ENCODE measurements at regions not wholly inside any gene's neighbourhood (a gene's known extent, or its start where the extent isn't known, plus 50 kb on each side); places are given as distances from the start of the nearest gene placed in this dataset.

DNA sequence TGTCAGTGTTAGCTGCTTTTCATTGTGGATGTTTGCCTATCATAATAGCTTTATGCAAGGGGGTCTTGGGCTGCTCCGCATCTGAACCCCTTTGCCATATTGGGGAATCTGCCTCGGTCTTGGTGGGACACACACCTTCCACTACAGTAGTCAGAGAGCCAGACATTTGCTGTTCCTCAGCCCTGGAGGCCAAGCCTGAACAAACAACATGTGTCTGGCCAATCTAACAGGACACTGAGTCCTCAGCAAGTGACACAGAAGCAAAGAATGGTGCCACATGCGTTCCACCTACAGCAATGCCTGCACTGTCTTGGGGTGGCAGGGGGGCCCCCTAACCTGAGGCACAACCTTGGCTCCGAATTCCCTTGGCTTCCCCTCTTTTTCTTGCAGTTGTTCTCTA, 243.9 kb downstream of the LY86 start:
- Histone ChIP-seq H3K9me3 (replicated peaks) (no peaks in the 10 kb centered on the region), H3K36me3 (no peaks in the 10 kb centered on the region), H3K4me1 (peaks cover 9% of the 10 kb centered on the region), H3K27ac (replicated peaks) (no peak overlapping the region), H3K27me3 (ENCODE audit: low read depth) (no peaks in the 10 kb centered on the region), H3K4me3 (no peak overlapping the region)
- no peak for DNase-seq
- TF ChIP-seq, protein P1, sequence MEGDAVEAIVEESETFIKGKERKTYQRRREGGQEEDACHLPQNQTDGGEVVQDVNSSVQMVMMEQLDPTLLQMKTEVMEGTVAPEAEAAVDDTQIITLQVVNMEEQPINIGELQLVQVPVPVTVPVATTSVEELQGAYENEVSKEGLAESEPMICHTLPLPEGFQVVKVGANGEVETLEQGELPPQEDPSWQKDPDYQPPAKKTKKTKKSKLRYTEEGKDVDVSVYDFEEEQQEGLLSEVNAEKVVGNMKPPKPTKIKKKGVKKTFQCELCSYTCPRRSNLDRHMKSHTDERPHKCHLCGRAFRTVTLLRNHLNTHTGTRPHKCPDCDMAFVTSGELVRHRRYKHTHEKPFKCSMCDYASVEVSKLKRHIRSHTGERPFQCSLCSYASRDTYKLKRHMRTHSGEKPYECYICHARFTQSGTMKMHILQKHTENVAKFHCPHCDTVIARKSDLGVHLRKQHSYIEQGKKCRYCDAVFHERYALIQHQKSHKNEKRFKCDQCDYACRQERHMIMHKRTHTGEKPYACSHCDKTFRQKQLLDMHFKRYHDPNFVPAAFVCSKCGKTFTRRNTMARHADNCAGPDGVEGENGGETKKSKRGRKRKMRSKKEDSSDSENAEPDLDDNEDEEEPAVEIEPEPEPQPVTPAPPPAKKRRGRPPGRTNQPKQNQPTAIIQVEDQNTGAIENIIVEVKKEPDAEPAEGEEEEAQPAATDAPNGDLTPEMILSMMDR (IDR thresholded peaks at IDR 0.05; ENCODE audit: borderline replicate concordance): no peak
- intact Hi-C loops (cut with micrococcal nuclease): no loop called here

DNA sequence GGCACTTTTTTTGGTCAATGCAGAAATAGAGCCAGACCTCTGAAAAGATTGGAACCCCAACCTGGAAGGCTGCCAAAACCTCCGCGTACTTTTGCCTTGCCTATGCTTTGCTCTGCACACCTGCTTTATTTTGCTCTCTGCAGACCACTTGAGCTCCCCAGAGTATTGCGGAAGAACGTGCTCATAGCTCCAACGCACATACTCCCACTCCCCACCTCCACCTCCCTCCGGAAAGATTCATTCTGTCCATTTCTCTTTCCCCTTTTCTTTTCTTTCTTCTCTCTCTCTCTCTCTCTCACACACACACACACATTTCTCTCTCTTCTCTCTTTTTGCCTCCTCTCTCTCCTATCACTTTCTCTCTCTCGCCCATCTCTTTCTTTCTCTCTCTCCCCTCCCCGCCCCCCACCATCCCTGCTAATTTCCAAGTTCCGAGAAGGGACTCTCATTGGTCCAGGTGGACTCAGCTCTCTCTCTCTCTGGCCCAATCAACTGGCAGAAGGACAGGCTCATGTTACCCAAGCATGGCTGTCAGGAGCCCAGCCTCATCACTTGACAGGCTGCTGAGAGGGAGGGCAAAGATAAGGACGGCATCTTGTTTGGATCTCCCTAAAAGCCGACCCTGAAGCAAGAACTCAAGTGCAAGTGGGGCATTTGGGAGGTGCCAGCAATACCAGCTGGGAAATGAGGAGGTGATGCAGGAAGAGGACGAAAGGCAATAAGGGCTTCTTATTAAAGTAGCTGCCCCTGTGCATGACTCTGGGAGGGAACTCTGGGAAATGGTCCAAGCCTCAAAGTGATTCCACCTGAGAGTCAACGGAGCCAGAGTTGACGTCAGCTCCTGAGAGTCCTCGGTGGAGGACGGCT, 246.1 kb downstream of the LY86 start:
- intact Hi-C loops (cut with micrococcal nuclease): no loop called here
- DNase-seq: no peak

DNA sequence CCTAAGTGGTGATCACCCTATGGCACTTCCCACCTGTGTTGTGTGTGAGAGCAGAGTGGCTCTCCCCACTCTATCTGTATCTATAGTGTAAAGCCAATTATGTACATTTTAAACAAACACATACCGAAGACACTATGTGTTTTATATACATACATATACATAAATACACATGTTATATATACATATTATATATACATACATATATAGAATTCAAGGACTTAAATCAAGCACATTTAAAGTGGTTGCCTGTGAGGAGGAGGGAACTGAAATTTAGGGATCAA, 246.6 kb downstream of the LY86 start:
- TF ChIP-seq, protein P1 (IDR thresholded peaks at IDR 0.05; ENCODE audit: borderline replicate concordance): no peak
- peaks cover 9% of the 10 kb centered on the region for H3K4me1 ChIP-seq
- no peaks in the 10 kb centered on the region for H3K9me3 ChIP-seq (replicated peaks)
- DNase-seq: no peak
- H3K27me3 ChIP-seq (ENCODE audit: low read depth): no peaks in the 10 kb centered on the region
- H3K4me3 ChIP-seq: no peak overlapping the region
- no peaks in the 10 kb centered on the region for H3K36me3 ChIP-seq
- peak overlapping the region; percentile 19 for H3K27ac ChIP-seq (replicated peaks)
- intact Hi-C loops (cut with micrococcal nuclease): no loop called here

More for the DNA sequence above, 246.1 kb downstream of the LY86 start:
- Histone ChIP-seq H3K36me3 (no peaks in the 10 kb centered on the region), H3K27ac (replicated peaks) (peak overlapping the region; percentile 19), H3K27me3 (ENCODE audit: low read depth) (no peaks in the 10 kb centered on the region), H3K4me3 (no peak overlapping the region), H3K9me3 (replicated peaks) (no peaks in the 10 kb centered on the region), H3K4me1 (peaks cover 9% of the 10 kb centered on the region)
- TF ChIP-seq, protein P1 (IDR thresholded peaks at IDR 0.05; ENCODE audit: borderline replicate concordance): no peak

DNA sequence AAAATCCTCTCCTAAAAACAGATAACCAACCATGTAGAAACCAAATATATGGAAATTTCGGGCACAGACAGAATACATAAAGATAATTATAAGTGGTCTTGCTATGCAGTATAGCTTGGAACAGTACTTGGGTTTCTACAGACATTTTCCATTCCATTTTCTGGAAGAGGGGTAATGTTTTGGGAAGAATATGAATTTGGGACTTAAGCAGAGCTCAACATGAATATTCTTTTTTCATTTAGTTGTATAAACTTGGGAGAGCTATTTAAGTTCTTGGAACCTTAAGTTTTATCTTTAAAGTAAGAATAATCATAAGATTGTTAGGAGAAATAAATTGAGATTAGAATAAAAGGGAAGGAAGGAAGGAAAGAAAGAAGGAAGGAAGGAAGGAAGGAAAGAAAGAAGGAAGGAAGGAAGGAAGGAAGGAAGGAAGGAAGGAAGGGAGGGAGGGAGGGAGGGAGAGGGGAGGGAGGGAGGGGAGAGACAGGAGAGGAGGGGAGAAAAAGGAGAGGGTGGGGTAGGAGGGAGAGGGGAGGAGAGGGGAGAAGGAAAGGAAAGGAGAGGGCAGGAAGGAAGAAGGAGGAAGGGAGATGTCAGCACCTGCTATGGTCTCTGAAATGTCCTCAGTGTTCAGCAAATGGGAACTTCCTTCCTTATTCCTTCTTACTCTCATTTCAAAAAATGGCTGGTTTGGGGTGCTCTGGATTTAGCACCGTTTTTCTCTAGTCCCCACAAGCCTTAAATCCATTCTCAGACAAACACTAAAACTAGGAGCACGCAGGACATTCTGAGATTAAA, 248.3 kb downstream of the LY86 start:
- Histone ChIP-seq H3K27me3 (ENCODE audit: low read depth) (no peaks in the 10 kb centered on the region), H3K27ac (replicated peaks) (no peak overlapping the region), H3K4me3 (no peak overlapping the region), H3K9me3 (replicated peaks) (no peaks in the 10 kb centered on the region), H3K4me1 (peaks cover 9% of the 10 kb centered on the region), H3K36me3 (no peaks in the 10 kb centered on the region)
- intact Hi-C loops (cut with micrococcal nuclease): no loop called here
- no peak for DNase-seq
- TF ChIP-seq, protein P1 (IDR thresholded peaks at IDR 0.05; ENCODE audit: borderline replicate concordance): no peak

DNA sequence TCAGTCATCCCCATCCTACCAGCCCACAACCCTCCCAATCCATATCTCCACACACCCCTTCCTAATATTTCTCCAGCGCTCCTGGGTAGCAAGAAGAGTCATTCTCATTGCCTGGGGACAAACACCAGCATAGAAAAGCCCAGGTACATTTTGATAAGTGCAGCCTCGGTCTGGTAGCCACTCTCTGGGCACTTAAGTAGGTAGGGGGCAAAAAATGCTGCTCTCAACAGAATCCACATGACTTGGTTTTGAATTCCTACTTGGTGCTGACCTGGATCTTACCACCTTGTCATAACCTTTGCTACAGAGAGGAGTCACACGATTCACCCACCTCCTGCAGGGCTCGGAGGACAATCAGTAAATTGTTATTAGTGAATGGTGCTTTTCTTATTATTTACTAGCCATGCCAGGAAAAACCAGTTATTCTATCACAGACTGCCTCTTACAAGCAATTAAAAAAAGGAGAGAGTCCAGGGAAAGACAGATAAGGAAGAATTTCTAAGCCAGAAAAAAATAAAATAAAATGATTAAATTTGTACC, 249.1 kb downstream of the LY86 start:
- no peak for DNase-seq
- H3K4me3 ChIP-seq: no peak overlapping the region
- peaks cover 9% of the 10 kb centered on the region for H3K4me1 ChIP-seq
- H3K36me3 ChIP-seq: no peaks in the 10 kb centered on the region
- no peak overlapping the region for H3K27ac ChIP-seq (replicated peaks)
- no peaks in the 10 kb centered on the region for H3K27me3 ChIP-seq (ENCODE audit: low read depth)
- TF ChIP-seq, protein P1 (IDR thresholded peaks at IDR 0.05; ENCODE audit: borderline replicate concordance): no peak
- H3K9me3 ChIP-seq (replicated peaks): no peaks in the 10 kb centered on the region
- intact Hi-C loops (cut with micrococcal nuclease): no loop called here

Measured in left ventricle myocardium inferior (tissue), 1 donor.